ENCODE measurements at regions not wholly inside any gene's neighbourhood (a gene's known extent, or its start where the extent isn't known, plus 50 kb on each side); places are given as distances from the start of the nearest gene placed in this dataset.

DNA sequence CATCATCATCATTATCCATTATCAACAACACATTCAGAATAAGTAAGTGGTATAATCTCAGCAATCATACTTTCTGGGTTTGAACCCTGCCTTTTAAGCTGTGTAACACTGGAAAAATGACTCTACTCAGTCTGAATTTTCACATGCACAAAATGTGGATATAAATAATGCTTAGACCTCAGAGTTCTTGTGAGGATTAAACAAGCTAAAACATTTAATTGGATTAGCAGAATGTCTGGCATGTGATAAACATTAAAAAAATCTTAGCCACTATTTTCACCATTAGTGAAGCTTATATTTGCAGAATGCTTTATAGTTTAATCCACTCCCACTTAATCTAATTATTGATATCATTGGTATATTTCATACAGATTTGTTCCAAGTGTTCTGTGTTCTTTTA lies 412.3 kb downstream of the RFC3 start:
- TF ChIP-seq, protein P1, sequence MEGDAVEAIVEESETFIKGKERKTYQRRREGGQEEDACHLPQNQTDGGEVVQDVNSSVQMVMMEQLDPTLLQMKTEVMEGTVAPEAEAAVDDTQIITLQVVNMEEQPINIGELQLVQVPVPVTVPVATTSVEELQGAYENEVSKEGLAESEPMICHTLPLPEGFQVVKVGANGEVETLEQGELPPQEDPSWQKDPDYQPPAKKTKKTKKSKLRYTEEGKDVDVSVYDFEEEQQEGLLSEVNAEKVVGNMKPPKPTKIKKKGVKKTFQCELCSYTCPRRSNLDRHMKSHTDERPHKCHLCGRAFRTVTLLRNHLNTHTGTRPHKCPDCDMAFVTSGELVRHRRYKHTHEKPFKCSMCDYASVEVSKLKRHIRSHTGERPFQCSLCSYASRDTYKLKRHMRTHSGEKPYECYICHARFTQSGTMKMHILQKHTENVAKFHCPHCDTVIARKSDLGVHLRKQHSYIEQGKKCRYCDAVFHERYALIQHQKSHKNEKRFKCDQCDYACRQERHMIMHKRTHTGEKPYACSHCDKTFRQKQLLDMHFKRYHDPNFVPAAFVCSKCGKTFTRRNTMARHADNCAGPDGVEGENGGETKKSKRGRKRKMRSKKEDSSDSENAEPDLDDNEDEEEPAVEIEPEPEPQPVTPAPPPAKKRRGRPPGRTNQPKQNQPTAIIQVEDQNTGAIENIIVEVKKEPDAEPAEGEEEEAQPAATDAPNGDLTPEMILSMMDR (tag by site-specific recombination; IDR thresholded peaks at IDR 0.05), result no peak
- TF ChIP-seq BCL11A (tag by site-specific recombination; IDR thresholded peaks at IDR 0.05; ENCODE audit: low read depth) (no peak), SP2 (tag by site-specific recombination; IDR thresholded peaks at IDR 0.05) (no peak), ZNF677 (tag by site-specific recombination; IDR thresholded peaks at IDR 0.05) (no peak), PRDM10 (tag by site-specific recombination; IDR thresholded peaks at IDR 0.05) (no peak), PRDM4 (tag by site-specific recombination; IDR thresholded peaks at IDR 0.05) (no peak), ZFP37 (tag by site-specific recombination; IDR thresholded peaks at IDR 0.05) (no peak), ZSCAN30 (tag by site-specific recombination; IDR thresholded peaks at IDR 0.05) (no peak), ZNF571 (tag by site-specific recombination; IDR thresholded peaks at IDR 0.05) (no peak), ZNF664 (tag by site-specific recombination; IDR thresholded peaks at IDR 0.05) (no peak)
- TF ChIP-seq, protein P2, sequence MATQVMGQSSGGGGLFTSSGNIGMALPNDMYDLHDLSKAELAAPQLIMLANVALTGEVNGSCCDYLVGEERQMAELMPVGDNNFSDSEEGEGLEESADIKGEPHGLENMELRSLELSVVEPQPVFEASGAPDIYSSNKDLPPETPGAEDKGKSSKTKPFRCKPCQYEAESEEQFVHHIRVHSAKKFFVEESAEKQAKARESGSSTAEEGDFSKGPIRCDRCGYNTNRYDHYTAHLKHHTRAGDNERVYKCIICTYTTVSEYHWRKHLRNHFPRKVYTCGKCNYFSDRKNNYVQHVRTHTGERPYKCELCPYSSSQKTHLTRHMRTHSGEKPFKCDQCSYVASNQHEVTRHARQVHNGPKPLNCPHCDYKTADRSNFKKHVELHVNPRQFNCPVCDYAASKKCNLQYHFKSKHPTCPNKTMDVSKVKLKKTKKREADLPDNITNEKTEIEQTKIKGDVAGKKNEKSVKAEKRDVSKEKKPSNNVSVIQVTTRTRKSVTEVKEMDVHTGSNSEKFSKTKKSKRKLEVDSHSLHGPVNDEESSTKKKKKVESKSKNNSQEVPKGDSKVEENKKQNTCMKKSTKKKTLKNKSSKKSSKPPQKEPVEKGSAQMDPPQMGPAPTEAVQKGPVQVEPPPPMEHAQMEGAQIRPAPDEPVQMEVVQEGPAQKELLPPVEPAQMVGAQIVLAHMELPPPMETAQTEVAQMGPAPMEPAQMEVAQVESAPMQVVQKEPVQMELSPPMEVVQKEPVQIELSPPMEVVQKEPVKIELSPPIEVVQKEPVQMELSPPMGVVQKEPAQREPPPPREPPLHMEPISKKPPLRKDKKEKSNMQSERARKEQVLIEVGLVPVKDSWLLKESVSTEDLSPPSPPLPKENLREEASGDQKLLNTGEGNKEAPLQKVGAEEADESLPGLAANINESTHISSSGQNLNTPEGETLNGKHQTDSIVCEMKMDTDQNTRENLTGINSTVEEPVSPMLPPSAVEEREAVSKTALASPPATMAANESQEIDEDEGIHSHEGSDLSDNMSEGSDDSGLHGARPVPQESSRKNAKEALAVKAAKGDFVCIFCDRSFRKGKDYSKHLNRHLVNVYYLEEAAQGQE (tag by site-specific recombination; IDR thresholded peaks at IDR 0.05), result no peak
- TF ChIP-seq, protein P3, sequence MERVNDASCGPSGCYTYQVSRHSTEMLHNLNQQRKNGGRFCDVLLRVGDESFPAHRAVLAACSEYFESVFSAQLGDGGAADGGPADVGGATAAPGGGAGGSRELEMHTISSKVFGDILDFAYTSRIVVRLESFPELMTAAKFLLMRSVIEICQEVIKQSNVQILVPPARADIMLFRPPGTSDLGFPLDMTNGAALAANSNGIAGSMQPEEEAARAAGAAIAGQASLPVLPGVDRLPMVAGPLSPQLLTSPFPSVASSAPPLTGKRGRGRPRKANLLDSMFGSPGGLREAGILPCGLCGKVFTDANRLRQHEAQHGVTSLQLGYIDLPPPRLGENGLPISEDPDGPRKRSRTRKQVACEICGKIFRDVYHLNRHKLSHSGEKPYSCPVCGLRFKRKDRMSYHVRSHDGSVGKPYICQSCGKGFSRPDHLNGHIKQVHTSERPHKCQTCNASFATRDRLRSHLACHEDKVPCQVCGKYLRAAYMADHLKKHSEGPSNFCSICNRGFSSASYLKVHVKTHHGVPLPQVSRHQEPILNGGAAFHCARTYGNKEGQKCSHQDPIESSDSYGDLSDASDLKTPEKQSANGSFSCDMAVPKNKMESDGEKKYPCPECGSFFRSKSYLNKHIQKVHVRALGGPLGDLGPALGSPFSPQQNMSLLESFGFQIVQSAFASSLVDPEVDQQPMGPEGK (tag by site-specific recombination; IDR thresholded peaks at IDR 0.05), result no peak
- TF ChIP-seq, protein P4, sequence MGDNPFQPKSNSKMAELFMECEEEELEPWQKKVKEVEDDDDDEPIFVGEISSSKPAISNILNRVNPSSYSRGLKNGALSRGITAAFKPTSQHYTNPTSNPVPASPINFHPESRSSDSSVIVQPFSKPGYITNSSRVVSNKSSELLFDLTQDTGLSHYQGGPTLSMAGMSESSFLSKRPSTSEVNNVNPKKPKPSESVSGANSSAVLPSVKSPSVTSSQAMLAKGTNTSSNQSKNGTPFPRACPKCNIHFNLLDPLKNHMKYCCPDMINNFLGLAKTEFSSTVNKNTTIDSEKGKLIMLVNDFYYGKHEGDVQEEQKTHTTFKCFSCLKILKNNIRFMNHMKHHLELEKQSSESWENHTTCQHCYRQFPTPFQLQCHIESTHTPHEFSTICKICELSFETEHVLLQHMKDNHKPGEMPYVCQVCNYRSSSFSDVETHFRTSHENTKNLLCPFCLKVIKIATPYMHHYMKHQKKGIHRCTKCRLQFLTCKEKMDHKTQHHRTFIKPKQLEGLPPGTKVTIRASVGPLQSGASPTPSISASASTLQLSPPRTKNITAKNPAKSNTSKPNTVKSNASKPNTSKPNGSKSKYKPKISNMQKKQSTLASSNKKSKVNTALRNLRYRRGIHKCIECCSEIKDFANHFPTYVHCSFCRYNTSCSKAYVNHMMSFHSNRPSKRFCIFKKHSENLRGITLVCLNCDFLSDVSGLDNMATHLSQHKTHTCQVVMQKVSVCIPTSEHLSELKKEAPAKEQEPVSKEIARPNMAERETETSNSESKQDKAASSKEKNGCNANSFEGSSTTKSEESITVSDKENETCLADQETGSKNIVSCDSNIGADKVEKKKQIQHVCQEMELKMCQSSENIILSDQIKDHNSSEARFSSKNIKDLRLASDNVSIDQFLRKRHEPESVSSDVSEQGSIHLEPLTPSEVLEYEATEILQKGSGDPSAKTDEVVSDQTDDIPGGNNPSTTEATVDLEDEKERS (tag by site-specific recombination; IDR thresholded peaks at IDR 0.05), result no peak
